Esophagus muscularis mucosa (tissue), 4 donors: ENCODE measurements at regions not wholly inside any gene's neighbourhood (a gene's known extent, or its start where the extent isn't known, plus 50 kb on each side); places are given as distances from the start of the nearest gene placed in this dataset.
"Not testable (repeated sequence)": the region's sequence is repeated elsewhere in the genome, so short reads cannot be mapped to it uniquely, and the experiment has no call there.

Experiments
- DNase-seq: peaks from one replicate; pipeline ENCODE4 v3.0.0-alpha.2; 2017; ENCODE audit errors: extremely low spot score
- H3K27ac ChIP-seq, 4 donors: fragments of 200-600 bp; sonication (generic); replicated peaks in 1 of 4; 1 replicate in 3 of 4; 2 replicates in 1 of 4; pipeline ENCODE4 v1.5.1; 2016 to 2019; ENCODE audit warnings: mild to moderate bottlenecking in 1 of 4
- H3K27me3 ChIP-seq, 4 donors: fragments of 200-600 bp; sonication (generic); one replicate each; pipeline versions ENCODE4 v1.5.1 to v1.6.0; 2016 to 2019
- H3K36me3 ChIP-seq, 4 donors: fragments of 200-600 bp; sonication (generic); one replicate each; pipeline ENCODE4 v1.5.1; 2016 to 2019
- H3K4me1 ChIP-seq, 4 donors: fragments of 200-600 bp; sonication (generic); one replicate each; pipeline ENCODE4 v1.5.1; 2016 to 2019
- H3K4me3 ChIP-seq, 4 donors: fragments of 200-600 bp; sonication (generic); 1 replicate in 2 of 4; 2 replicates in 2 of 4; pipeline ENCODE4 v1.5.1; 2016 to 2019; ENCODE audit warnings: mild to moderate bottlenecking in 4 of 4, moderate library complexity in 1 of 4
- H3K9me3 ChIP-seq, 4 donors: fragments of 200-600 bp; sonication (generic); 1 replicate in 3 of 4; 2 replicates in 1 of 4; pipeline ENCODE4 v1.5.1; 2016 to 2019
- EP300 ChIP-seq: sonication (generic); formaldehyde crosslinking; IDR thresholded peaks from one replicate; pipeline ENCODE4 v1.6.1; 2017; ENCODE audit warnings: antibody characterized with exemption
- POLR2A ChIP-seq: fragments of 450-650 bp; IDR thresholded peaks from one replicate; pipeline ENCODE4 v1.6.1; 2017; ENCODE audit warnings: antibody characterized with exemption, moderate library complexity, mild to moderate bottlenecking, low read depth
- POLR2AphosphoS5 ChIP-seq, 2 donors: sonication (generic); formaldehyde crosslinking; IDR thresholded peaks; one replicate each; pipeline ENCODE4 v1.6.1; 2017; ENCODE audit warnings: antibody characterized with exemption in 2 of 2
- WGBS: methylation state at CpG from one replicate; pipeline ENCODE4 v1.1.5; 2018; 5-methylcytosine and 5-hydroxymethylcytosine counted together
- intact Hi-C: fragments of 100-400 bp; cut with DNase I; formaldehyde crosslinking; loops from one replicate; pipeline ENCODE4 v1.15.1; 2023
- TF ChIP-seq, protein P1 (sequence below), 3 experiments: fragments of 200-600 bp in 2 of 3; fragments of 450-650 bp in 1 of 3; sonication (generic) in 2 of 3; IDR thresholded peaks; one replicate each; pipeline ENCODE4 v1.5.1; 2017 to 2019; ENCODE audit warnings: antibody characterized with exemption in 3 of 3, mild to moderate bottlenecking in 2 of 3, moderate library complexity in 1 of 3

DNA sequence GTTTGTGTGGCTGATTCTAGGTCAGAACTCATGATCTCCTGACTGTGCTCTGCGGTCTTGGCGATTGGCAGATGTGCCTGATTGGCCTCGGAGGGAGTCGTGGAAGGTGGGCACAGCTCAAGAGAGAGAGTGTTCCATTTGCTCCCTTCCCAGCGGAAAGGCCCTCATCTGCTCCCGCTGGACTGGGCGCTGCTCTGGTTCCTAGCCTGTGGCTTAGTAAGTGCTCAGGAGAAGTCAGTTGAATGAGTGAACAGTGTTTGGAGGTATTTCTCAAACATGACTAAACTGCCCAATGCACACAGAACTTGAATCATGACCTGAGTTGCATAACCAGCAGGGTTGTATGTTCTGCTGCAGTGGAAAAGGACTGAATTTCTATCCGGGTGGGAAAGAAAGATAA, 120.2 kb upstream of the PITX1 start:
- TF ChIP-seq POLR2AphosphoS5 (IDR thresholded peaks at IDR 0.05): no peak
- no peak for TF ChIP-seq POLR2A
- TF ChIP-seq EP300: no peak
- TF ChIP-seq, protein P1, sequence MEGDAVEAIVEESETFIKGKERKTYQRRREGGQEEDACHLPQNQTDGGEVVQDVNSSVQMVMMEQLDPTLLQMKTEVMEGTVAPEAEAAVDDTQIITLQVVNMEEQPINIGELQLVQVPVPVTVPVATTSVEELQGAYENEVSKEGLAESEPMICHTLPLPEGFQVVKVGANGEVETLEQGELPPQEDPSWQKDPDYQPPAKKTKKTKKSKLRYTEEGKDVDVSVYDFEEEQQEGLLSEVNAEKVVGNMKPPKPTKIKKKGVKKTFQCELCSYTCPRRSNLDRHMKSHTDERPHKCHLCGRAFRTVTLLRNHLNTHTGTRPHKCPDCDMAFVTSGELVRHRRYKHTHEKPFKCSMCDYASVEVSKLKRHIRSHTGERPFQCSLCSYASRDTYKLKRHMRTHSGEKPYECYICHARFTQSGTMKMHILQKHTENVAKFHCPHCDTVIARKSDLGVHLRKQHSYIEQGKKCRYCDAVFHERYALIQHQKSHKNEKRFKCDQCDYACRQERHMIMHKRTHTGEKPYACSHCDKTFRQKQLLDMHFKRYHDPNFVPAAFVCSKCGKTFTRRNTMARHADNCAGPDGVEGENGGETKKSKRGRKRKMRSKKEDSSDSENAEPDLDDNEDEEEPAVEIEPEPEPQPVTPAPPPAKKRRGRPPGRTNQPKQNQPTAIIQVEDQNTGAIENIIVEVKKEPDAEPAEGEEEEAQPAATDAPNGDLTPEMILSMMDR (IDR thresholded peaks at IDR 0.05): no peak
- whole genome bisulfite sequencing: 84% methylated on average over 7 of the region's 8 CpGs
- Histone ChIP-seq H3K4me3 (no peak overlapping the region), H3K9me3 (peaks cover 0 to 25% (median 18%) of the 10 kb centered on the region in 4 donors), H3K27ac (no peak overlapping the region), H3K27me3 (no peaks in the 10 kb centered on the region), H3K4me1 (no peaks in the 10 kb centered on the region), H3K36me3 (no peaks in the 10 kb centered on the region)
- intact Hi-C loops: no loop called here
- no peak for DNase-seq

DNA sequence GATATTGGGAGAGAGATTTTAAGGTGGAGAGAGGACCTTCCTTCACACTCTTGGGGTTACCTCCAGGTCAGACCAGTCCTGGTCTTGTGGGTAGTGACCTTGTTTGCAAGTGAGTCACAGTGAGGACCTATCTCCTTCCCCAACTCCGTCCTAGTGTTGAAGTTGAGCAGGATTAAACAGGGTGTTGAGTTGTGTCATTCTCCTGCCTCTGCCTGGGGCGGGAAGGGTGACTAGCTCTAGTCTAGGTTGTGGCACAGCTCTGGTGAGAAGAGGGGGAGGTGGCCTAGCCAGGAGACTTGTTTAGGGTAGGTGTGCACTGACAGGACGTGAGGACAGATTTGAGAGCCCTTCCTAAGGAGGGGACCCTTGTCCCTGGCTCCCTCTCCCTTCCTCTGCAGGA, 119.6 kb upstream of the PITX1 start:
- no peak overlapping the region for H3K27ac ChIP-seq
- H3K27me3 ChIP-seq: no peaks in the 10 kb centered on the region
- WGBS: 90% methylated on average over 2 of the region's 3 CpGs
- no peaks in the 10 kb centered on the region for H3K4me1 ChIP-seq
- H3K36me3 ChIP-seq: no peaks in the 10 kb centered on the region
- H3K9me3 ChIP-seq: peaks cover 0 to 20% (median 13%) of the 10 kb centered on the region in 4 donors
- TF ChIP-seq POLR2AphosphoS5 (IDR thresholded peaks at IDR 0.05): no peak
- TF ChIP-seq EP300: no peak
- no peak for TF ChIP-seq POLR2A
- TF ChIP-seq, protein P1 (IDR thresholded peaks at IDR 0.05): no peak
- H3K4me3 ChIP-seq: no peak overlapping the region
- no peak for DNase-seq
- intact Hi-C loops: no loop called here

DNA sequence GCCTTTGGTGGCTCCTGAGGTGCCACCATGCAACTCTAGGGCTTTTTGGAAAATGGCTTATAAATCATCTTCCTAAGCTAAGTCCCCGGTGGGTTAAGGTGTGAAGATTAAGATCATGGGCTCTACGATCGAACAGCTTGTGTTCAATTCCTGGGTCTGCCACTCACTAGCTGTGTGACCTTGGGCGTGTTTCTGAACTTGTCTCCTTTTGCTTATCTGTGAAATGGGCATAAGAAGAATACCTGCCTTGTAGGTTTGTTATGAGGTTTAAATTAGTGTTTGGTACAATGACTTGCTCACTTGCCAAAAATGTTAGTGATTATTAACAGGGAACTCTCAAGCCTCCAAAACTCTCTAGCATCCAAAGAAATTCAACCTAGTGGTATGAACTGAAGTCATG, 119.2 kb upstream of the PITX1 start:
- Histone ChIP-seq H3K9me3 (peaks cover 0 to 16% (median 9%) of the 10 kb centered on the region in 4 donors), H3K4me3 (no peak overlapping the region), H3K27me3 (no peaks in the 10 kb centered on the region), H3K36me3 (no peaks in the 10 kb centered on the region), H3K27ac (no peak overlapping the region), H3K4me1 (no peaks in the 10 kb centered on the region)
- intact Hi-C loops: no loop called here
- TF ChIP-seq POLR2A: no peak
- no peak for TF ChIP-seq EP300
- no peak for TF ChIP-seq POLR2AphosphoS5 (IDR thresholded peaks at IDR 0.05)
- TF ChIP-seq, protein P1 (IDR thresholded peaks at IDR 0.05): no peak
- no peak for DNase-seq
- 73% methylated on average over 4 of the region's 4 CpGs for WGBS

DNA sequence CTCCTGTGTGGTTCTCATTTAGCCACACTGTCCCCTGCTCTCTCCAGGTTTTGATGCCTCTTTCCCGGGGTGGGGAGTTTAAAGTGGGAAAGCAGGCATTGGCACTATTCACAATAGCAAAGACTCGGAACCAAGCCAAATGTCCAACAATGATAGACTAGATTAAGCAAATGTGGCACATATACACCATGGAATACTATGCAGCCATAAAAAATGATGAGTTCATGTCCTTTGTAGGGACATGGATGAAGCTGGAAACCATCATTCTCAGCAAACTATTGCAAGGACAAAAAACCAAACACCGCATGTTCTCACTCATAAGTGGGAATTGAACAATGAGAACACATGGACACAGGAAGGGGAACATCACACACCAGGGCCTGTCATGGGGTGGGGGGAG, 117.6 kb upstream of the PITX1 start:
- H3K36me3 ChIP-seq, H3K4me1 ChIP-seq, H3K4me3 ChIP-seq, intact Hi-C loops, H3K9me3 ChIP-seq, H3K27ac ChIP-seq, DNase-seq, H3K27me3 ChIP-seq: not testable (repeated sequence)
- 82% methylated on average over 3 of the region's 3 CpGs for WGBS

DNA sequence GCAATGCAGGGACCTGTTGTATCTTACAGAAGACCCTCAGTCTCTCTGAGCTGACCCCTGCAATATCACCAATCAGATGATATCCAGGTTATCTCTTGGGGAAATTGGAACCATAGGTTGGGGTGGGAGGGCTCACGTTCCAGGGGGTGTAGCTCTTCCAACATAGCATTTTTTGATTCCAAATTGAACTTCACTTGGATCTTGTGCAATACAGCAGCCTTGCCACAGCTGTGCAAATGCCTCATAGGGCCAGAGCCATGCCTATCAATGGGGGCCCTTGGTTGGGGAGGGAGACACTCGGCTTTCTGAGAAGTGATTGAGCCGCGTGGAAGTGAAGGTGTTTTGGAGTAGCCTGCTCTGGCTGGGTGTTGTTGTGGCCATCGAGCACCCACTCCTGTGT, 117.2 kb upstream of the PITX1 start:
- Histone ChIP-seq H3K9me3 (no peaks in the 10 kb centered on the region), H3K4me1 (no peaks in the 10 kb centered on the region), H3K27ac (no peak overlapping the region), H3K36me3 (no peaks in the 10 kb centered on the region), H3K4me3 (no peak overlapping the region), H3K27me3 (no peaks in the 10 kb centered on the region)
- intact Hi-C loops: no loop called here
- DNase-seq: no peak
- TF ChIP-seq POLR2AphosphoS5 (IDR thresholded peaks at IDR 0.05) (no peak), POLR2A (no peak)
- TF ChIP-seq, protein P1 (IDR thresholded peaks at IDR 0.05): no peak
- 98% methylated on average over 5 of the region's 5 CpGs for WGBS
